ENCODE measurements at regions not wholly inside any gene's neighbourhood (a gene's known extent, or its start where the extent isn't known, plus 50 kb on each side); places are given as distances from the start of the nearest gene placed in this dataset.

GRCh38 chr10:56481521-56482091 lies 120.5 kb upstream of the ZWINT start:
- TF ChIP-seq EZH2 (IDR thresholded peaks at IDR 0.05; ENCODE audit: borderline replicate concordance): no peak
- no peak for TF ChIP-seq CTCF (IDR thresholded peaks at IDR 0.05; ENCODE audit: poor library complexity)

All from hepatocyte (in vitro differentiated cells).